ENCODE measurements at regions not wholly inside any gene's neighbourhood (a gene's known extent, or its start where the extent isn't known, plus 50 kb on each side); places are given as distances from the start of the nearest gene placed in this dataset.

GRCh38 chr13:73596382-73596781, 537.6 kb downstream of the KLF5 start:
- no peak for TF ChIP-seq ESRRA (CRISPR knock-in tag; IDR thresholded peaks at IDR 0.05; ENCODE audit: borderline replicate concordance)
- TF ChIP-seq ZNF423 (CRISPR knock-in tag; IDR thresholded peaks at IDR 0.05), result no peak
- no peak for TF ChIP-seq ZMAT4 (CRISPR knock-in tag; IDR thresholded peaks at IDR 0.05)
- no peak for TF ChIP-seq ATF6 (CRISPR knock-in tag; IDR thresholded peaks at IDR 0.05)
- no peak for TF ChIP-seq AFF4 (CRISPR knock-in tag; IDR thresholded peaks at IDR 0.05; ENCODE audit: borderline replicate concordance)
- DNase-seq (ENCODE audit: low spot score) (no peak), ATAC-seq (no peak)
- ChIA-PET CTCF (no interaction called here), POLR2A (no interaction called here)
- no peak overlapping the region for H3K4me3 Mint-ChIP-seq
- no peaks in the 10 kb centered on the region for H3K27me3 Mint-ChIP-seq (ENCODE audit: low read depth)
- no peaks in the 10 kb centered on the region for H3K9me3 Mint-ChIP-seq
- no peaks in the 10 kb centered on the region for H3K36me3 Mint-ChIP-seq
- H3K27ac Mint-ChIP-seq, result no peak overlapping the region
- H3K4me1 Mint-ChIP-seq, result no peaks in the 10 kb centered on the region

- Mint-ChIP-seq H3K4me1 (no peaks in the 10 kb centered on the region), H3K36me3 (no peaks in the 10 kb centered on the region), H3K9me3 (no peaks in the 10 kb centered on the region), H3K4me3 (no peak overlapping the region), H3K27ac (no peak overlapping the region), H3K27me3 (ENCODE audit: low read depth) (no peaks in the 10 kb centered on the region)
- DNase-seq (ENCODE audit: low spot score) (no peak), ATAC-seq (no peak)
- CTCF ChIA-PET, result no interaction called here
- POLR2A ChIA-PET, result no interaction called here
- TF ChIP-seq ESRRA (CRISPR knock-in tag; IDR thresholded peaks at IDR 0.05; ENCODE audit: borderline replicate concordance) (no peak), JAZF1 (CRISPR knock-in tag; IDR thresholded peaks at IDR 0.05) (no peak), TEAD4 (CRISPR knock-in tag; IDR thresholded peaks at IDR 0.05) (no peak), MAX (CRISPR knock-in tag; IDR thresholded peaks at IDR 0.05) (no peak), FOXJ3 (CRISPR knock-in tag; IDR thresholded peaks at IDR 0.05; ENCODE audit: borderline replicate concordance) (no peak), SP1 (CRISPR knock-in tag; conservative IDR thresholded peaks at IDR 0.05) (no peak), ELF4 (CRISPR knock-in tag; IDR thresholded peaks at IDR 0.05; ENCODE audit: low read depth) (no peak), ZNF532 (CRISPR knock-in tag; IDR thresholded peaks at IDR 0.05; ENCODE audit: borderline replicate concordance) (no peak), SMAD3 (CRISPR knock-in tag; IDR thresholded peaks at IDR 0.05; ENCODE audit: borderline replicate concordance) (no peak), ZNF281 (CRISPR knock-in tag; IDR thresholded peaks at IDR 0.05) (no peak), KAT7 (CRISPR knock-in tag; IDR thresholded peaks at IDR 0.05; ENCODE audit: borderline replicate concordance) (no peak), ATF1 (CRISPR knock-in tag; IDR thresholded peaks at IDR 0.05) (no peak)
These were observed 534.5 kb downstream of the KLF5 start for GRCh38 chr13:73593199-73593765.

All from WTC11 (cell line).